ENCODE measurements at regions not wholly inside any gene's neighbourhood (a gene's known extent, or its start where the extent isn't known, plus 50 kb on each side); places are given as distances from the start of the nearest gene placed in this dataset.

DNA sequence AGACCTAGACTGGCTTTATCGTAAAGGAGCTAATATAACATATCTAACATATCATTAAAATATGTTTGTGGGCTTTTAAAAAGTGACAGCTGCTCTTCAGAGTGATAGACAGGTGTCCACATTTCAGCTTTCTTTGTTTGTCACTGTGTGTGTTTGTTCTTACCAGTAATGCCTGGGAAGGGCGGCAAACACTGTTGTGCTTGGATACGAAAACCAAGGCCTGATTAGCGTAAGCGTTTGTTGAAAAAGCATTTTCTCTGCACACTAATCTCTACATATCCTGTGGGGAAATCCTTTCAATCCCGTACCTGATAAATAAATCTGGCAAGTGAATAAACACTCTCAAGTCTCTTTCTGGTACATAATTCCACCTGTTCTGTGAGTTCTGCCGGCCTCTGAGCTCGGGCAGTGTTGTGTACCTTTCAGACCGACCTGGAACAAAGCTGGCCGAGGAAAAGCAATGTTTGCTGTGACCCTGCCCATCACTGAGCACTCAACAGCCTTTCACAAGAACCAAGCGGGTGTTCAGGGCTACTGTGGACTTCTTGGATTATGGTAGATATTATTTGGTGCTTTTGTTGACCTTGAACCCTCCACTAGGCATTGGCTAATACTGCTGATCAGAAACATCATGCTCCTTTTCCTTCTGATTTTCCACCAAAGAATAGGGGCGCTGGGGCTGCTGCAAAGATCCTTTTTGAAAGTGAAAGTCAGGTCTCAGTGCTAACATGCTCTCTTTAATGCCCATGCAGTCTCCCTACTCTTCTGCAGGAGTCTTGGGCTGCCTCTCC, 100.4 kb downstream of the CD83 start:
- TF ChIP-seq, protein P1, sequence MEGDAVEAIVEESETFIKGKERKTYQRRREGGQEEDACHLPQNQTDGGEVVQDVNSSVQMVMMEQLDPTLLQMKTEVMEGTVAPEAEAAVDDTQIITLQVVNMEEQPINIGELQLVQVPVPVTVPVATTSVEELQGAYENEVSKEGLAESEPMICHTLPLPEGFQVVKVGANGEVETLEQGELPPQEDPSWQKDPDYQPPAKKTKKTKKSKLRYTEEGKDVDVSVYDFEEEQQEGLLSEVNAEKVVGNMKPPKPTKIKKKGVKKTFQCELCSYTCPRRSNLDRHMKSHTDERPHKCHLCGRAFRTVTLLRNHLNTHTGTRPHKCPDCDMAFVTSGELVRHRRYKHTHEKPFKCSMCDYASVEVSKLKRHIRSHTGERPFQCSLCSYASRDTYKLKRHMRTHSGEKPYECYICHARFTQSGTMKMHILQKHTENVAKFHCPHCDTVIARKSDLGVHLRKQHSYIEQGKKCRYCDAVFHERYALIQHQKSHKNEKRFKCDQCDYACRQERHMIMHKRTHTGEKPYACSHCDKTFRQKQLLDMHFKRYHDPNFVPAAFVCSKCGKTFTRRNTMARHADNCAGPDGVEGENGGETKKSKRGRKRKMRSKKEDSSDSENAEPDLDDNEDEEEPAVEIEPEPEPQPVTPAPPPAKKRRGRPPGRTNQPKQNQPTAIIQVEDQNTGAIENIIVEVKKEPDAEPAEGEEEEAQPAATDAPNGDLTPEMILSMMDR (IDR thresholded peaks at IDR 0.05; ENCODE audit: low read length) = no peak
- TF ChIP-seq EZH2 (optimal IDR thresholded peaks at IDR 0.05; ENCODE audit: low read depth, low read length) = no peak
- no peak for TF ChIP-seq EZH2phosphoT487 (IDR thresholded peaks at IDR 0.05; ENCODE audit: low read length)

Measured in MM.1S (cell line).